Upper lobe of left lung (tissue), 6 donors: ENCODE measurements at regions not wholly inside any gene's neighbourhood (a gene's known extent, or its start where the extent isn't known, plus 50 kb on each side); places are given as distances from the start of the nearest gene placed in this dataset.
A peak's percentile ranks its signal among the peaks of the same experiment; 100 is the strongest.
"Not testable (repeated sequence)": the region's sequence is repeated elsewhere in the genome, so short reads cannot be mapped to it uniquely, and the experiment has no call there.

Source experiments
- ATAC-seq, 2 donors: fragments of 200-7000 bp; cut with Tn5 transposase; one replicate each; pipeline ENCODE4 v1.9.1; 2022; ENCODE audit warnings: mild to moderate bottlenecking in 2 of 2, moderate library complexity in 2 of 2; ENCODE audit not compliant: low FRiP score in 2 of 2
- DNase-seq, 2 donors: peaks; one replicate each; pipeline ENCODE4 v3.0.0-alpha.2; 2019 to 2020
- H3K27ac ChIP-seq, 4 donors: fragments of 200-600 bp; sonication (generic); one replicate each; pipeline ENCODE4 v1.5.1; 2016 to 2019
- H3K27me3 ChIP-seq, 4 donors: fragments of 200-600 bp; sonication (generic); one replicate each; pipeline ENCODE4 v1.5.1; 2017 to 2019
- H3K36me3 ChIP-seq, 4 donors: fragments of 200-600 bp; sonication (generic); one replicate each; pipeline ENCODE4 v1.5.1; 2016 to 2019
- H3K4me1 ChIP-seq, 4 donors: fragments of 200-600 bp; sonication (generic); one replicate each; pipeline ENCODE4 v1.5.1; 2018 to 2019
- H3K4me3 ChIP-seq, 4 donors: fragments of 200-600 bp; sonication (generic); one replicate each; pipeline ENCODE4 v1.5.1; 2017 to 2019; ENCODE audit warnings: mild to moderate bottlenecking in 2 of 4, moderate library complexity in 1 of 4
- H3K9me3 ChIP-seq, 4 donors: fragments of 200-600 bp; sonication (generic); one replicate each; pipeline ENCODE4 v1.5.1; 2018 to 2019
- CTCF ChIP-seq, 6 experiments: fragments of 450-650 bp in 4 of 6; fragments of 200-600 bp in 2 of 6; sonication (generic) in 2 of 6; IDR thresholded peaks; one replicate each; pipeline ENCODE4 v1.5.1; 2016 to 2019; ENCODE audit warnings: antibody characterized with exemption in 6 of 6
- EP300 ChIP-seq, 4 donors: sonication (generic); formaldehyde crosslinking; IDR thresholded peaks; one replicate each; pipeline ENCODE4 v1.5.1; 2017; ENCODE audit warnings: antibody characterized with exemption in 4 of 4, control low read depth in 2 of 4
- POLR2A ChIP-seq, 4 donors: fragments of 450-650 bp; IDR thresholded peaks; one replicate each; pipeline ENCODE4 v1.5.1; 2016 to 2017; ENCODE audit warnings: antibody characterized with exemption in 4 of 4, mild to moderate bottlenecking in 2 of 4
- POLR2AphosphoS5 ChIP-seq, 2 donors: sonication (generic); formaldehyde crosslinking; IDR thresholded peaks; one replicate each; pipeline ENCODE4 v1.5.1; 2017; ENCODE audit warnings: antibody characterized with exemption in 2 of 2
- WGBS, 2 donors: methylation state at CpG; one replicate each; pipeline ENCODE4 v1.1.5; 2017 to 2018; 5-methylcytosine and 5-hydroxymethylcytosine counted together
- donor health status: DM: no; HTN: no; CAD: no; lungs with moderate emphysema.
- donor health status: DM: no; HTN: yes; CAD: no; lungs with severe emphysema.

GRCh38 chr2:8611246-8611645 lies 70.6 kb upstream of the ID2 start:
- Histone ChIP-seq H3K27me3 (no peaks in the 10 kb centered on the region), H3K9me3 (no peaks in the 10 kb centered on the region), H3K4me3 (no peak overlapping the region), H3K36me3 (no peaks in the 10 kb centered on the region), H3K27ac (no peak overlapping the region), H3K4me1 (no peaks in the 10 kb centered on the region)
- DNase-seq = peak in 1 of 2 donors; percentile 6
- ATAC-seq = no peak
- 92 to 95% methylated on average over 7 of the region's 7 CpGs for WGBS, 2 donors
- TF ChIP-seq POLR2A (IDR thresholded peaks at IDR 0.05) = no peak
- TF ChIP-seq CTCF (IDR thresholded peaks at IDR 0.05) = no peak
- no peak for TF ChIP-seq EP300 (IDR thresholded peaks at IDR 0.05)
- TF ChIP-seq POLR2AphosphoS5 (IDR thresholded peaks at IDR 0.05) = no peak

- no peak for DNase-seq
- Histone ChIP-seq H3K36me3 (no peaks in the 10 kb centered on the region), H3K4me3 (no peak overlapping the region), H3K27me3 (no peaks in the 10 kb centered on the region), H3K4me1 (no peaks in the 10 kb centered on the region), H3K9me3 (no peaks in the 10 kb centered on the region), H3K27ac (no peak overlapping the region)
- 87 to 89% methylated on average over 11 of the region's 11 CpGs for WGBS, 2 donors
- no peak for TF ChIP-seq EP300 (IDR thresholded peaks at IDR 0.05)
- no peak for TF ChIP-seq POLR2A (IDR thresholded peaks at IDR 0.05)
- TF ChIP-seq POLR2AphosphoS5 (IDR thresholded peaks at IDR 0.05) = no peak
- TF ChIP-seq CTCF (IDR thresholded peaks at IDR 0.05) = no peak
- ATAC-seq = no peak
Observed at GRCh38 chr2:8611700-8612099, 70.2 kb upstream of the ID2 start.

- Histone ChIP-seq H3K4me1 (no peaks in the 10 kb centered on the region), H3K27me3 (no peaks in the 10 kb centered on the region), H3K36me3 (no peaks in the 10 kb centered on the region), H3K9me3 (no peaks in the 10 kb centered on the region), H3K27ac (no peak overlapping the region), H3K4me3 (no peak overlapping the region)
- DNase-seq (no peak), ATAC-seq (no peak)
- 65 to 85% methylated on average over 7 of the region's 7 CpGs for WGBS, 2 donors
- TF ChIP-seq EP300 (IDR thresholded peaks at IDR 0.05) (no peak), CTCF (IDR thresholded peaks at IDR 0.05) (no peak), POLR2AphosphoS5 (IDR thresholded peaks at IDR 0.05) (no peak), POLR2A (IDR thresholded peaks at IDR 0.05) (no peak)
Observed at GRCh38 chr2:8612734-8613179, 69.1 kb upstream of the ID2 start.

DNA sequence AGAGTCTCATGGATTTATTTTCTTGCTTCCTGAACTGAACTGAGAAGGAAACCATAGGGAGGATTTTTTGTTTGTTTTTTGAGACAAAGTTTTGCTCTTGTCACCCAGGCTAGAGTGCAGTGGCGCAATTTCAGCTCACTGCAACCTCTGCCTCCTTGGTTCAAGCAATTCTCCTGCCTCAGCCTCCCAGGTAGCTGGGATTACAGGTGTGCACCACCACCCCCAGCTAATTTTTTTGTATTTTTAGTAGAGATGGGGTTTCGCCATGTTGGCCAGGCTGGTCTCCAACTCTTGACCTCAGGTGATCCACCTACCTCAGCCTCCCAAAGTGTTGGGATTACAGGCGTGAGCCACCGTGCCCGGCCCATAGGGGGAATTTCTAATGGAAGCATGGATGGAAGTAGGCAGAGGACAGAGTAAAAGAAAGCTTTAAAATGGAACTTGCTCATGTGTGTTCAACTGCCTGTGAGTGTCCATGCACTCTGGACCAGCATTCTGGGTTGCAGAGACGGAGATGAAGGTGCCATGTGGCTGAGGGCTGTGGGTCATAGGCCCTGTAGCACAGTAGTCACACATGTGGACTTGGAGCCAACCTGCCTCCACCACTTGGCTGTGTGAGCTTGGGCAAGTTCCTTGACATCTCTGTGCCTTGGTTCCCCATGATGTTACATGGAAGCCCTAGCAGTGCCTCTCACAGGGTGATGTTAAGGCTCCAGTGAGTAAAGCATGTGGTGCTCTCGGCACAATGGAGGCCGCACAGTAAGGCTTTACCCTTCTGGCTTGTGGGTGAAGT lies 68.5 kb upstream of the ID2 start:
- not testable (repeated sequence) for H3K4me1 ChIP-seq, ATAC-seq, H3K4me3 ChIP-seq, DNase-seq, H3K36me3 ChIP-seq, H3K27me3 ChIP-seq, H3K9me3 ChIP-seq, H3K27ac ChIP-seq
- WGBS, 2 donors = 95 to 98% methylated on average over 6 to 8 of the region's 8 CpGs

GRCh38 chr2:8614646-8615045 lies 67.2 kb upstream of the ID2 start:
- H3K4me1 ChIP-seq = no peaks in the 10 kb centered on the region
- H3K4me3 ChIP-seq = no peak overlapping the region
- DNase-seq (no peak), ATAC-seq (no peak)
- H3K36me3 ChIP-seq = no peaks in the 10 kb centered on the region
- H3K9me3 ChIP-seq = no peaks in the 10 kb centered on the region
- TF ChIP-seq POLR2AphosphoS5 (IDR thresholded peaks at IDR 0.05) = no peak
- no peak for TF ChIP-seq CTCF (IDR thresholded peaks at IDR 0.05)
- TF ChIP-seq POLR2A (IDR thresholded peaks at IDR 0.05) = no peak
- TF ChIP-seq EP300 (IDR thresholded peaks at IDR 0.05) = no peak
- H3K27me3 ChIP-seq = no peaks in the 10 kb centered on the region
- no peak overlapping the region for H3K27ac ChIP-seq
- WGBS, 2 donors = 69 to 94% methylated on average over 3 to 4 of the region's 4 CpGs
